ENCODE measurements at regions not wholly inside any gene's neighbourhood (a gene's known extent, or its start where the extent isn't known, plus 50 kb on each side); places are given as distances from the start of the nearest gene placed in this dataset.
A peak's percentile ranks its signal among the peaks of the same experiment; 100 is the strongest.

DNA sequence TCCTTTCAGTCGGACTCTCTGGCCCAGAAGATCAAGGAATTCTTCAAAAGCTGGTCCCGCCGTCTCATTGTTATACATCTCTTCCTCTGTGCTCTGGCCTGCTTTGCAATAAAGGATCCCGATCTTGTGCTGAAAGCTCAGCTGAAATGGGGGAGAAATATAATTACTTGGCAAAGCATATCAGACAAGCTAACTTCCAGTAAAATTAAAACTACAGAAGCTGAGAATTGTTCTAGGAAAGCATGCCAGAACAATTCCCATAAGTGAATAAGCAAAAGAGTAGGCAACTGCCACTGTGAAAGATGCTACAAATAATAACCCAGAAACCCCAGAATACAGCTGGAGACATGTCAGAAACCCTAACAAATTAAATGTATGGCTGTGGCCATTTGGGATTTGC, 146.1 kb downstream of the SIPA1L2 start:
- no peak for DNase-seq (ENCODE audit: low read depth in 2 of 2)

DNA sequence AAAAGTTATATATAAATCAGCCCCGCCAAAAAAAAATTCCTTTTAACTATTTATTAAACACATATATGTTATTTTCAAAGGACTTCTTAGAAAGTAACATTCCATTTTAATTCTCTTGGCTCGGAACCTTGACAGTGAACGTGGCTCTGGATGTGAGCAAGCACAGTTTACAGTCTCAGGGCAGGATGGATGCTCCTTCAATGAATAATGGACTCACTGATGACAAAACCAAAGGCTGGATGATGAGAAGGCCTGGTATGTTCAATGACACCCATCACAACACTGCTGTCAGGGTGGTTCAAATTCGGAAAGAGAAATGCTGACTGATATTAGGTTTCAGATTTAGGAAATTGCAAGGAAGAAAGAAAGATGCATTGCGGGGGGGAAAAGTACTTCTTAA, 148.8 kb downstream of the SIPA1L2 start:
- DNase-seq (ENCODE audit: low read depth in 2 of 2): no peak

DNA sequence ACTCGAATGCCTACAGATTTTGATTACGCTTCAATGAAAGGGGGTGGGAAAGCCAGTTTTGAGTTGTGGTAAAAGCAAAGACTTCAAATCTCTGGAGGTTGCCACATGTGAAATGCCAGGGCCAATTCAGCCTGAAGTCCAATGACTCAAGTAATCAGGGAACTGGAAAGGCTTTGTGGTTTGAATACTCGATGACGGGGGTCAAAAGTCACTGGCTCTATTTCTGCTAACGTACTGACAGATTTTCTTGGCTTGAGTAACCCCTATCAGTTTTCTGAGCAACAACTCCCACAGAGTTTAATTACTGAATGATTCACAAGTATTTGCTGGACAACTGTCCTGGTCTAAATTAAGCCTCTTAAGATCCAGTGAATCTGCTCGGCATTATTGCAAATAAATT, 152.2 kb downstream of the SIPA1L2 start:
- peak in 1 of 2 donors; percentile 3 for DNase-seq (ENCODE audit: low read depth in 2 of 2)

- no peak for DNase-seq (ENCODE audit: low read depth in 2 of 2)
These were observed 153.4 kb downstream of the SIPA1L2 start for GRCh38 chr1:232476538-232476950.

DNA sequence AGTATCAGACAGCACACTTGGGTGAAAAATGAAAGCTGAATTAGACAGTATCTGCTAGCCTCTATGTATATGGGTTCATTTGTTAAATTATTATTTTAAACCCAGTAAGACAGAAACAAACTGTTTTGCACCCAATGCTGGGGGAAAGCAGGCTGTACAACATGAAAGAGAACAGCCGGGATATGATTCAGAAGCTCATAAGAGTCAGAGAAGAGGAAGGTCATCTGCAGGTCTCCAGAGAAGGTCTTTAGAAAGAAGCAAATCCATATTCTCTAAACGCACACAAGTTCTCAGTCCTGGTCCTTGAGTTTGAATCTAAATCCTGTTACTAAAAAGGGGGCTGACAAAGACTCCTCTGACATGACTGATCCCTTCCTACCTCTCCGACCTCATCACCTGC, 155.1 kb downstream of the SIPA1L2 start:
- peak in 1 of 2 donors; percentile 5 for DNase-seq (ENCODE audit: low read depth in 2 of 2)

GRCh38 chr1:232473900-232474299, 156.0 kb downstream of the SIPA1L2 start:
- DNase-seq (ENCODE audit: low read depth in 2 of 2): no peak

- DNase-seq (ENCODE audit: low read depth in 2 of 2): no peak
These were observed 156.6 kb downstream of the SIPA1L2 start for GRCh38 chr1:232473324-232473723.

DNA sequence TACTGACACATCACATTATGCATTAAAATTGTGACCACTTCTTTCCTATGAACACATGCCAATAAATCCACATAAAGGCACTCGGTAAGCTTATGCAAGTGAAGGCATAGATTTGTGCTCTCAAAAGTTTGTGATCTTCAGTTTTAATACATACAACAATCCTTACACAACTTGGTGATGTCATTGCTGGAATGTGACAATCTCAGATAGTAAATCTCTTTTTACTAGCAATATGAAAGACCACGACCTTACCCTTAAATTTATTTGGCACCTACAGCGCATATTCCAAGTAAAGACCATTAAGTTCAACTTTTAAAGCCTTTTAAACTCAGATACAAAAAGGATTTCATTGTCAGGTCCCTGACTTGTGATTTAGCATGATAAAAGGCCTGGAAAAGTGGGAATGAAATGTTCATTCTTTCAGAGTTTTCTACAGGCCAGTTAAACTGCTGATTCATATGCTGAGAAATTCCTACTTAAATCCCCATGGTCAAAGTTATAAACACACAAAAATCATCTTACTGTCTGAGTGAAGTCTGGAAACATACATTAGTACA, 157.4 kb downstream of the SIPA1L2 start:
- no peak for DNase-seq (ENCODE audit: low read depth in 2 of 2)

DNA sequence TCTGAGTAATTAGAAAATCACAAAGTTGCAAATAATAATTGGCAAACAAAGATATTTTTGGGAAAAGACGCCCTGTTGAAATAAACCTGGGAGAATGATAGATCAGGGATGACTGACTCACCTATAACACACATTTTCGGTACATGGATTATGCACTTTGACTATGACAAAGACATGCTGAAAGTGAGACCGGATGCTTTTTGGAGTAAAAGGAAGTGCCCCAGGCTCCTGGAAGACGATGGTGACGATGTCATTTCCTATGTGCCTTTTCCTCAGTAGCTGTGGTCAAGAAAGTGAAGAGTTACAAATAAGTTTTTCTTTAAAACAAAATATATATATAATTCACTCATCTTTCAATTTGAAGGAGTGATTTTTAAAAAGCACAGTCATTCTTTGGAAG, 158.7 kb downstream of the SIPA1L2 start:
- DNase-seq (ENCODE audit: low read depth in 2 of 2): peak in 1 of 2 donors; percentile 13

DNA sequence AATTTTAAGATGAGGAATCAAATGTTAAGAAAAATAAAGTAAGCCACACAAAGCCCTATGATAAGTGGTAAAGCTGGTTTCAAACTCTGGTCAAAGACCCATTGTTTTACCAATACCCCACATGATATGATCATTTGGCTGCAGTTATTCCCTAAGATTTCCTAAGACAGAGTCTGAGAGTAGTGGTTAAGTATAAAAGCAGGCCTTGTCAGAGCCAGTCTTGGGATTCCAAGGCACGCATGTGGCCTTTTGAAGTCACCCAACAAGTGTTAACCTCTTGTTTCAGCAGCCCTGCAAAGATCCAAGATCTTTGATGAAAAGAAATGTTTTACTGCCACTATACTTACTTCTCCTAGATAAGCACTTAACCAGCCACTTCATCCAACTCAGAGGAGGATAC, 159.2 kb downstream of the SIPA1L2 start:
- DNase-seq (ENCODE audit: low read depth in 2 of 2): no peak

- no peak for DNase-seq (ENCODE audit: low read depth in 2 of 2)
These were observed 161.7 kb downstream of the SIPA1L2 start for GRCh38 chr1:232468249-232468648.

GRCh38 chr1:232467073-232467760, 162.7 kb downstream of the SIPA1L2 start:
- DNase-seq (ENCODE audit: low read depth in 2 of 2): no peak

DNA sequence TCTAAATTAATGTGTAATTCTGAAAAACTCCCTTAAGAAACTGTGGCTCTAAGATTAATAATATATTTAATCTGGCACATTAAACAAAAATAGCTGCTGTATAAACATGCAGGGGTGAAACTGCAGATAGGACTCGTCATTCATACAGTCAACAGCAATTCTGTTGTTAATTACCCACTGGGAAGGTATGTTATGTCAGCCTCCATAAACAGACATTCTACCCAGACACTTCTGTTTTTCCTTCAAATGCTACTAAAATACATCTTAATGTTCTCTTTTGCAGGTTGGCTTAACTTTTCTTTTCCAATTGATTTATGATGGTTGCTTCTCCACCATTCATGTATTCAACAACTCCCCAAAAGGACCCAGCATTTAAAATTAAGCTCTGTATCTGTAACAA, 165.6 kb downstream of the SIPA1L2 start:
- no peak for DNase-seq (ENCODE audit: low read depth in 2 of 2)

DNA sequence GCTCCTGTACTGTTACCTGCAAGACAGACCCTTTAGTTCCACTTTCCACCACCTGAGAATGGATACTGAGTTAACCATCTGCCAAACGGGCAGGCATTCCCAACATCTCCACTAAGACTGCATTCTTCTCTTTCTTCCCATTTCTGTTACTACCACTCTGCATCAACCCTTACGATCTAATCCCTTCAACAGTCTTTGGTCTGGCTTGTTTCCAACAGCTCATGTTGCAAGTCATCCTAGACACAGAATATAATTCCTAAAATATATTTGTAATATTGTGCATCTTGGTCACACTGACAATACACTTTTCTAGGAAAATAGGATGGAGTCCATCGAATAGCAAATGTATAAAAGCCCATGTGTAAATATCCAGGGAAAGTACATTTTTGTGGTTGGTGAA, 166.7 kb downstream of the SIPA1L2 start:
- no peak for DNase-seq (ENCODE audit: low read depth in 2 of 2)

GRCh38 chr1:232462213-232462612, 167.7 kb downstream of the SIPA1L2 start:
- DNase-seq (ENCODE audit: low read depth in 2 of 2): peak in 1 of 2 donors; percentile 18

DNA sequence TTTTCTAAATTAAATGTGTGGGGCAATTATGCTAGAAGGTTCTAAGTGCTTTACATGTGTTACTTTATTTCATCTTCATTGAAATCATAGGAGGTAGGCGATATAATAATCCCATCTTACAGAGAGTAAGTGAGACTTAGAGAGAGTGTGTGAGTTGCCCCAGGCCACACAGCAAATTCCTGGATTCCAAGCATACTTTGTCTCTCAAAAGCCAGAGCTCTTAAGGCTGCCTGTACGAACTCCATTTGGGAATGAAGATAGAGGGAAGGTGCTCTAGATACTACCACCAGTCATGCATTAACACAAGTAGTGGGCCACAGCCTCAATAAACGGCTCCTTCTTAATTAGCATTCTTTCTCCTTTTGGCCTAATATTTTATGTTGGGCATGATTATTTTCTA, 170.1 kb downstream of the SIPA1L2 start:
- DNase-seq (ENCODE audit: low read depth in 2 of 2): no peak

GRCh38 chr1:232459087-232459486, 170.8 kb downstream of the SIPA1L2 start:
- no peak for DNase-seq (ENCODE audit: low read depth in 2 of 2)

DNA sequence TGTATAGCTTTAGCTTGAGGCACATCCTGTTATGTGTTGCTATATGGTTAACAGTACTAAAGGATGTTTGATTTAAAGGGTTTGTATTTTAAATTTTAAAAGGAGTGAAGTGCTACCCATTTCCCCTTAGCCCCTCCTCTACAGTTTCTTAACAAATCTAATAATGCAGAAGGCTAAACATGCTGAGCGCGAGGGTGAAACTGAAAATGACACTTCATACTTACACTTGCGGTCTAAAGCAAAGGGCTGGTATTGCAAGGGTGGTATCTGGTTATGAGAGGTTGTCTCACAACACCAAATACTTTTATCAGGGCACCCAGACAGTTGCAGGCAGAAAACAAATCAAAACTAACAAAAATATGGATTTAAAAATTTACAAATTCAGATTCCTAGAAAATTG, 172.3 kb downstream of the SIPA1L2 start:
- DNase-seq (ENCODE audit: low read depth in 2 of 2): no peak

GRCh38 chr1:232456714-232457113, 173.2 kb downstream of the SIPA1L2 start:
- DNase-seq (ENCODE audit: low read depth in 2 of 2): no peak

DNA sequence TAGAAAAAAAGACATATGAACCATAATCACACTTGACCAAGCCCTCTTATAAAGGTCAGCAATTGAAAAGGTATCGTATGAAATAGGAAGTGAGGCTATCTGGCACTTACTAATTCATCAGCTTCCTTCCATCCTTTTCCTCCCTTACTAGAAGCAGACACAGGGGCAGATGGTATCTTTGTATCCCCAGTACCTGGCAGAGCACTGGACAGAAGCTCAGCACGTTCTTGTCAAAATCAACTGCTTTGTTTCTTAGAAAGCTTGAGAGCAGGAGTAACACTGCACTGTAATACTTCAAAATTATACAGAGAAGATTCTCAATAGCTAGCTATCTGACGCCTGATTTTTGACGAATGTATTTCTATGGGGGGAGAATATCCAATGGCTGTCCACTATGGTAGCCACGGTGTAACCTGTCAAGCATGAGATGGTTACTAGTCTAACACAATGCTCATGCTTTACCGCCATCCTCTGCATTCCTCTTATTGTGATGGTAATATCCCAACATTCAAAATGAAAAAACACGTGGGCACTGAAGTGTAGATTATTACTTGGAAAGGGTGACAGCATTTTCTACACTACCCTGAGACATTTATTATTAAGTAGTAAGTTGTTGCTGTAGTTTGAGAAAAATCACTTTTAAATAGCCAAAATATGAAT, 175.6 kb downstream of the SIPA1L2 start:
- no peak for DNase-seq (ENCODE audit: low read depth in 2 of 2)

GRCh38 chr1:232452736-232453440, 177.0 kb downstream of the SIPA1L2 start:
- no peak for DNase-seq (ENCODE audit: low read depth in 2 of 2)

DNA sequence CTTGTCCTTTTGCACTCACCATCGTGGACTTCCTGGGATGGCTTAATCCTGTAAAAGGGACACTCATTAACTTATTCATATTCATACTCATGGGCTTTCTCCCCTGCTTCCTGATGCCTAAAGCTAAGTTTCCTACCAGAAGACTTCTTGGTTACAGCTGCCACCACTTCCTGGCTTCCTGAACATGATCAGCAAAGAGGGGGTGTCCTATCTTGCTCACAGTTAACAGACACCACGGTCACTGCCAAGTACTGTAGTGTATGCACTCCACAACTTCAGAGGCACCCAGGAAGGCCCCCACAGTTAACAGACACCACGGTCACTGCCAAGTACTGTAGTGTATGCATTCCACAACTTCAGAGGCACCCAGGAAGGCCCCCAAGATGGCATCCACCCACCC, 177.8 kb downstream of the SIPA1L2 start:
- DNase-seq (ENCODE audit: low read depth in 2 of 2): no peak
